GM12878 (cell line): ENCODE measurements at regions not wholly inside any gene's neighbourhood (a gene's known extent, or its start where the extent isn't known, plus 50 kb on each side); places are given as distances from the start of the nearest gene placed in this dataset.

Experiments
- ATAC-seq: fragments of 200-7000 bp; cut with Tn5 transposase; 3 replicates; pipeline ENCODE4 v1.9.1; 2020; ENCODE audit warnings: mild to moderate bottlenecking, moderate library complexity
- BruUV-seq: library from RNA; stranded (reverse); fragments of 400-500 nt; replicated peaks from 2 replicates; lab custom pipeline; 2021; lab: Mats Ljungman, UMichigan
- CTCF ChIA-PET: fragments of 300-600 bp; sonication (Branson Sonifier 250); formaldehyde crosslinking; extraction: SDS; loops from one replicate; lab custom pipeline; 2021; ENCODE audit warnings: inconsistent platforms; lab: Yijun Ruan, JAX
- POLR2A ChIA-PET: fragments of 350-600 bp; formaldehyde crosslinking; extraction: SDS; loops from one replicate; lab custom pipeline; 2021; ENCODE audit warnings: inconsistent platforms; lab: Charles Lee
- RAD21 ChIA-PET: fragments of 300-600 bp; sonication (Branson Sonifier 250); formaldehyde crosslinking; loops from one replicate; lab custom pipeline; 2023; ENCODE audit warnings: antibody characterized with exemption; ENCODE audit not compliant: unreplicated experiment; lab: Charles Lee
- SMC1A ChIA-PET: fragments of 300-600 bp; sonication (Branson Sonifier 250); formaldehyde crosslinking; loops from one replicate; lab custom pipeline; 2023; ENCODE audit not compliant: unreplicated experiment, uncharacterized antibody; lab: Charles Lee
- DNase-seq: peaks from one replicate; pipeline ENCODE4 v3.0.0-alpha.2; 2011; ENCODE audit warnings: low read depth, low spot score
- FAIRE-seq: peaks from 3 replicates; lab custom pipeline; 2011; peaks lifted over from hg19 to GRCh38; lab: Jason Lieb, UNC
- H2AFZ ChIP-seq: 2 replicates; pipeline ENCODE4 v1.6.0; 2011; ENCODE audit warnings: low read depth, low read length, control low read depth; ENCODE audit not compliant: control insufficient read depth
- H3K27ac ChIP-seq: 2 replicates; pipeline ENCODE4 v1.5.1; 2011; ENCODE audit warnings: control low read depth; ENCODE audit not compliant: control insufficient read depth, insufficient read depth
- H3K27me3 ChIP-seq, 2 experiments: replicated peaks in 1 of 2; 2 replicates each; pipeline versions ENCODE4 v1.6.0 to v1.6.1; 2011; ENCODE audit warnings: low read length in 1 of 2; ENCODE audit not compliant: control insufficient read depth in 2 of 2, insufficient read depth in 2 of 2
- H3K36me3 ChIP-seq, 2 experiments: 2 replicates each; pipeline ENCODE4 v1.5.1; 2011; ENCODE audit warnings: low read length in 1 of 2; ENCODE audit not compliant: control insufficient read depth in 2 of 2, insufficient read depth in 2 of 2
- H3K4me1 ChIP-seq: 2 replicates; pipeline ENCODE4 v1.6.1; 2011; ENCODE audit warnings: mild to moderate bottlenecking, low read length, moderate library complexity, mixed read lengths; ENCODE audit not compliant: control insufficient read depth, insufficient read depth
- H3K4me2 ChIP-seq: 2 replicates; pipeline ENCODE4 v1.6.0; 2011; ENCODE audit warnings: control low read depth; ENCODE audit not compliant: control insufficient read depth, insufficient read depth
- H3K4me3 ChIP-seq: fragments of 200-600 bp; sonication (generic); 2 replicates; pipeline ENCODE4 v1.5.1; 2016
- H3K79me2 ChIP-seq: 2 replicates; pipeline ENCODE4 v1.6.0; 2011; ENCODE audit warnings: low read length; ENCODE audit not compliant: control insufficient read depth, insufficient read depth
- H3K9ac ChIP-seq: 2 replicates; pipeline ENCODE4 v1.8.0; 2011; ENCODE audit warnings: low read length, control low read depth, mixed read lengths; ENCODE audit not compliant: control insufficient read depth, insufficient read depth
- H3K9me3 ChIP-seq: replicated peaks from 3 replicates; pipeline ENCODE4 v1.5.1; 2011; ENCODE audit warnings: mild to moderate bottlenecking, low read length; ENCODE audit not compliant: control insufficient read depth, insufficient read depth
- H4K20me1 ChIP-seq: 2 replicates; pipeline ENCODE4 v1.6.0; 2011; ENCODE audit not compliant: control insufficient read depth, insufficient read depth
- BMI1 ChIP-seq: fragments of 450-650 bp; IDR thresholded peaks from 2 replicates; pipeline ENCODE4 v1.6.1; 2016; ENCODE audit warnings: mild to moderate bottlenecking, moderate library complexity, borderline replicate concordance
- CBX5 ChIP-seq: sonication (generic); IDR thresholded peaks from 2 replicates; pipeline ENCODE4 v1.6.1; 2016; ENCODE audit warnings: low read depth, moderate library complexity, mild to moderate bottlenecking, inconsistent platforms
- CREB1 ChIP-seq: IDR thresholded peaks from 2 replicates; pipeline ENCODE4 v1.6.1; 2012; ENCODE audit warnings: low read depth, mild to moderate bottlenecking, inconsistent platforms
- DPF2 ChIP-seq: fragments of 450-650 bp; IDR thresholded peaks from 2 replicates; pipeline ENCODE4 v1.6.1; 2017; ENCODE audit warnings: mild to moderate bottlenecking
- IRF4 ChIP-seq: IDR thresholded peaks from 2 replicates; pipeline ENCODE4 v1.6.1; 2011; ENCODE audit warnings: low read depth, low read length
- JUNB ChIP-seq: IDR thresholded peaks from 2 replicates; pipeline ENCODE4 v1.6.1; 2016; ENCODE audit warnings: antibody characterized with exemption, mild to moderate bottlenecking
- MTA2 ChIP-seq: fragments of 450-650 bp; IDR thresholded peaks from 2 replicates; pipeline ENCODE4 v1.6.1; 2016; ENCODE audit warnings: low read depth, mild to moderate bottlenecking, moderate library complexity
- MYB ChIP-seq: fragments of 150-350 bp; IDR thresholded peaks from 2 replicates; pipeline ENCODE4 v1.6.1; 2014; ENCODE audit warnings: mild to moderate bottlenecking, low read depth, low read length, borderline replicate concordance
- SMAD5 ChIP-seq: IDR thresholded peaks from 2 replicates; pipeline ENCODE4 v1.6.1; 2016; ENCODE audit warnings: antibody characterized with exemption, low read depth
- SPI1 ChIP-seq: IDR thresholded peaks from 2 replicates; pipeline ENCODE4 v1.6.1; 2011; ENCODE audit warnings: low read depth, mild to moderate bottlenecking, low read length, moderate library complexity, borderline replicate concordance; ENCODE audit not compliant: insufficient read depth
- STAT3 ChIP-seq: IDR thresholded peaks from 2 replicates; pipeline ENCODE4 v1.6.1; 2011; ENCODE audit warnings: low read depth, low read length, improper control_type of control experiment
- SUPT20H ChIP-seq: IDR thresholded peaks from 2 replicates; pipeline ENCODE4 v1.6.1; 2011; ENCODE audit warnings: low read depth, mild to moderate bottlenecking, low read length, moderate library complexity, borderline replicate concordance; ENCODE audit not compliant: control insufficient read depth
- ZNF274 ChIP-seq: IDR thresholded peaks from one replicate; pipeline ENCODE4 v1.8.0; 2011; ENCODE audit not compliant: insufficient read length, insufficient read depth
- WGBS: methylation state at CpG from one replicate; pipeline ENCODE4 v1.1.6; 2016; ENCODE audit warnings: low lambda C conversion rate; ENCODE audit not compliant: insufficient replicate concordance, insufficient coverage; ENCODE audit errors: missing lambda C conversion rate; 5-methylcytosine and 5-hydroxymethylcytosine counted together
- in situ Hi-C: fragments of 300-500 bp; cut with MboI; formaldehyde crosslinking; loops from 9 replicates; pipeline ENCODE4 v1.14.3; 2018; ENCODE audit warnings: mixed read lengths
- intact Hi-C: fragments of 100-400 bp; cut with micrococcal nuclease; formaldehyde crosslinking; loops from one replicate; pipeline ENCODE4 v1.14.2; 2022; ENCODE audit not compliant: unreplicated experiment
- TF ChIP-seq, protein P1 (sequence below): fragments of 450-650 bp; IDR thresholded peaks from 2 replicates; pipeline ENCODE4 v1.6.1; 2018; ENCODE audit warnings: borderline replicate concordance, mild to moderate bottlenecking; ENCODE audit not compliant: partially characterized antibody
- TF ChIP-seq, protein P2 (sequence below): IDR thresholded peaks from 2 replicates; pipeline ENCODE4 v1.6.1; 2011; ENCODE audit warnings: mild to moderate bottlenecking, low read depth, low read length, moderate library complexity; ENCODE audit not compliant: insufficient replicate concordance
- TF ChIP-seq, protein P3 (sequence below): IDR thresholded peaks from 2 replicates; pipeline ENCODE4 v1.6.1; 2012; ENCODE audit warnings: low read length, inconsistent platforms
- TF ChIP-seq, protein P4 (sequence below): IDR thresholded peaks from 2 replicates; pipeline ENCODE4 v1.6.1; 2011; ENCODE audit warnings: low read depth, mild to moderate bottlenecking, low read length, moderate library complexity, borderline replicate concordance; ENCODE audit errors: extremely low read depth

DNA sequence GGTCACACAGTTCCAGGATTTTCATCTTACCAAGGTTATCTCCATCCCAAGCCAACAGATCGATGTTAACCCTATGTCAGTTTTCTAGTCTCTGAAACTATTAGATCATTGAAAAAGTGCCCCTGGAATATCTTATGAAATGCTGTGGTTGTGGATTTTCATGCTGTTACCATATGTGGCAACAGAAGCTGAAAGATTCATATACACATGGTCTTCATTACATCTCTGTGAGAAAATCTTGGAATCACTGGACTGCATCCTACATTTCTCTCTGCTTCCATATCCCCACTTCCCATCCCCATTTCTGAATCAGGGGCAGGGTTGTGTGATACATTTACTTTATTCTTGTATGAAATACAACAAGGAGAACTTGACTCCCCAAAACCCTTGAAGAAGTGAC, 146.1 kb downstream of the SLC16A9 start (continued):
- TF ChIP-seq MYB (no peak), IRF4 (no peak), CBX5 (no peak), DPF2 (no peak), BMI1 (no peak)
- TF ChIP-seq, protein P1, sequence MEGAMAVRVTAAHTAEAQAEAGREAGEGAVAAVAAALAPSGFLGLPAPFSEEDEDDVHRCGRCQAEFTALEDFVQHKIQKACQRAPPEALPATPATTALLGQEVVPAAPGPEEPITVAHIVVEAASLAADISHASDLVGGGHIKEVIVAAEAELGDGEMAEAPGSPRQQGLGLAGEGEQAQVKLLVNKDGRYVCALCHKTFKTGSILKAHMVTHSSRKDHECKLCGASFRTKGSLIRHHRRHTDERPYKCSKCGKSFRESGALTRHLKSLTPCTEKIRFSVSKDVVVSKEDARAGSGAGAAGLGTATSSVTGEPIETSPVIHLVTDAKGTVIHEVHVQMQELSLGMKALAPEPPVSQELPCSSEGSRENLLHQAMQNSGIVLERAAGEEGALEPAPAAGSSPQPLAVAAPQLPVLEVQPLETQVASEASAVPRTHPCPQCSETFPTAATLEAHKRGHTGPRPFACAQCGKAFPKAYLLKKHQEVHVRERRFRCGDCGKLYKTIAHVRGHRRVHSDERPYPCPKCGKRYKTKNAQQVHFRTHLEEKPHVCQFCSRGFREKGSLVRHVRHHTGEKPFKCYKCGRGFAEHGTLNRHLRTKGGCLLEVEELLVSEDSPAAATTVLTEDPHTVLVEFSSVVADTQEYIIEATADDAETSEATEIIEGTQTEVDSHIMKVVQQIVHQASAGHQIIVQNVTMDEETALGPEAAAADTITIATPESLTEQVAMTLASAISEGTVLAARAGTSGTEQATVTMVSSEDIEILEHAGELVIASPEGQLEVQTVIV, result no peak
- TF ChIP-seq, protein P2, sequence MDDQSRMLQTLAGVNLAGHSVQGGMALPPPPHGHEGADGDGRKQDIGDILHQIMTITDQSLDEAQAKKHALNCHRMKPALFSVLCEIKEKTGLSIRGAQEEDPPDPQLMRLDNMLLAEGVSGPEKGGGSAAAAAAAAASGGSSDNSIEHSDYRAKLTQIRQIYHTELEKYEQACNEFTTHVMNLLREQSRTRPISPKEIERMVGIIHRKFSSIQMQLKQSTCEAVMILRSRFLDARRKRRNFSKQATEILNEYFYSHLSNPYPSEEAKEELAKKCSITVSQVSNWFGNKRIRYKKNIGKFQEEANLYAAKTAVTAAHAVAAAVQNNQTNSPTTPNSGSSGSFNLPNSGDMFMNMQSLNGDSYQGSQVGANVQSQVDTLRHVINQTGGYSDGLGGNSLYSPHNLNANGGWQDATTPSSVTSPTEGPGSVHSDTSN, result no peak

DNA sequence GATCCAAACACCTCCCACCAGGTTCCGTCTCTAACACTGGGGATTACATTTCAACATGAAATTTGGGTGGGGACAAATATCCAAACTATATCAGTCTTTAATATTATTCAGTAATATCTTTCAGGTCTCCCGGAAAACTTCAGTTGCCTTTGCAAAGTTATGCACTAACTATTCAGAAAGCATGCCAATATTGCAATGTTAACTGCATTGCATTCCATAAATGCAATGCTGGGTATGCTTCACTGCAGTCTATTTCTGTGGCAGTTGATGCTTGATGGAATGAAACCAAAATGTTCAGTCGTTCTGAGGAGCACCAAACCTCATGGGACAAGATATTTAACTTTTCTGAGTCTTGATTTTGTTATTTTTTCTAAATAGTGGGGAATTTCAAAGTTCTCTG, 147.5 kb downstream of the SLC16A9 start:
- ATAC-seq (no peak), DNase-seq (no peak), FAIRE-seq (no peak)
- intact Hi-C loops (no loop called here), in situ Hi-C loops (no loop called here)
- no peaks in the 10 kb centered on the region for H3K36me3 ChIP-seq
- no TSS peak for BruUV-seq
- H3K4me1 ChIP-seq, result no peaks in the 10 kb centered on the region
- ChIA-PET POLR2A (no interaction called here), SMC1A (no interaction called here), RAD21 (no interaction called here), CTCF (no interaction called here)
- no peaks in the 10 kb centered on the region for H3K79me2 ChIP-seq
- no peak overlapping the region for H3K4me3 ChIP-seq
- H4K20me1 ChIP-seq, result no peaks in the 10 kb centered on the region
- no peak overlapping the region for H3K9ac ChIP-seq
- H3K27ac ChIP-seq, result no peak overlapping the region
- H3K4me2 ChIP-seq, result no peak overlapping the region
- no peak overlapping the region for H2AFZ ChIP-seq
- no peaks in the 10 kb centered on the region for H3K9me3 ChIP-seq
- 0% methylated on average over 3 of the region's 3 CpGs for WGBS
- no peaks in the 10 kb centered on the region for H3K27me3 ChIP-seq
- TF ChIP-seq, protein P3, sequence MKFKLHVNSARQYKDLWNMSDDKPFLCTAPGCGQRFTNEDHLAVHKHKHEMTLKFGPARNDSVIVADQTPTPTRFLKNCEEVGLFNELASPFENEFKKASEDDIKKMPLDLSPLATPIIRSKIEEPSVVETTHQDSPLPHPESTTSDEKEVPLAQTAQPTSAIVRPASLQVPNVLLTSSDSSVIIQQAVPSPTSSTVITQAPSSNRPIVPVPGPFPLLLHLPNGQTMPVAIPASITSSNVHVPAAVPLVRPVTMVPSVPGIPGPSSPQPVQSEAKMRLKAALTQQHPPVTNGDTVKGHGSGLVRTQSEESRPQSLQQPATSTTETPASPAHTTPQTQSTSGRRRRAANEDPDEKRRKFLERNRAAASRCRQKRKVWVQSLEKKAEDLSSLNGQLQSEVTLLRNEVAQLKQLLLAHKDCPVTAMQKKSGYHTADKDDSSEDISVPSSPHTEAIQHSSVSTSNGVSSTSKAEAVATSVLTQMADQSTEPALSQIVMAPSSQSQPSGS, result no peak
- TF ChIP-seq JUNB (no peak), SUPT20H (no peak), SMAD5 (no peak), ZNF274 (no peak), MTA2 (no peak), CREB1 (no peak), SPI1 (no peak), STAT3 (no peak)
- TF ChIP-seq, protein P4, sequence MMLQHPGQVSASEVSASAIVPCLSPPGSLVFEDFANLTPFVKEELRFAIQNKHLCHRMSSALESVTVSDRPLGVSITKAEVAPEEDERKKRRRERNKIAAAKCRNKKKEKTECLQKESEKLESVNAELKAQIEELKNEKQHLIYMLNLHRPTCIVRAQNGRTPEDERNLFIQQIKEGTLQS, result no peak
